ENCODE measurements at regions not wholly inside any gene's neighbourhood (a gene's known extent, or its start where the extent isn't known, plus 50 kb on each side); places are given as distances from the start of the nearest gene placed in this dataset.

GRCh38 chr14:40100544-40101196 lies 668.4 kb upstream of the FBXO33 start:
- no peak overlapping the region for H3K4me3 ChIP-seq (ENCODE audit: low read length)
- H3K9me2 ChIP-seq (ENCODE audit: insufficient read depth, low read length), result no peaks in the 10 kb centered on the region
- no peaks in the 10 kb centered on the region for H3K27me3 ChIP-seq (ENCODE audit: insufficient read depth, low read depth, low read length)
- H3K9ac ChIP-seq (ENCODE audit: low read length), result no peak overlapping the region
- H3K36me3 ChIP-seq (ENCODE audit: insufficient read depth, low read length), result no peaks in the 10 kb centered on the region
- no peak overlapping the region for H2AFZ ChIP-seq (ENCODE audit: low read depth, low read length)
- no peaks in the 10 kb centered on the region for H3K9me3 ChIP-seq (ENCODE audit: low read length)
- no peak overlapping the region for H3K4me2 ChIP-seq (ENCODE audit: low read length)
- no peaks in the 10 kb centered on the region for H4K20me1 ChIP-seq (ENCODE audit: insufficient read depth)
- no peak for TF ChIP-seq TAF1 (IDR thresholded peaks at IDR 0.05; ENCODE audit: low read depth)
- no peaks in the 10 kb centered on the region for H3K79me2 ChIP-seq (replicated peaks; ENCODE audit: insufficient read depth, low read length)
- no peaks in the 10 kb centered on the region for H3F3A ChIP-seq (ENCODE audit: insufficient read depth, low read length, poor library complexity, severe bottlenecking)
- H3K27ac ChIP-seq (ENCODE audit: low read length), result no peak overlapping the region

- H3K27me3 ChIP-seq (ENCODE audit: insufficient read depth, low read depth, low read length), result no peaks in the 10 kb centered on the region
- no peaks in the 10 kb centered on the region for H3F3A ChIP-seq (ENCODE audit: insufficient read depth, low read length, poor library complexity, severe bottlenecking)
- peak overlapping the region; percentile 65 for H3K27ac ChIP-seq (ENCODE audit: low read length)
- H4K20me1 ChIP-seq (ENCODE audit: insufficient read depth), result no peaks in the 10 kb centered on the region
- TF ChIP-seq TAF1 (IDR thresholded peaks at IDR 0.05; ENCODE audit: low read depth), result no peak
- no peak for TF ChIP-seq RAD21 (conservative IDR thresholded peaks at IDR 0.05)
- TF ChIP-seq, protein P1, sequence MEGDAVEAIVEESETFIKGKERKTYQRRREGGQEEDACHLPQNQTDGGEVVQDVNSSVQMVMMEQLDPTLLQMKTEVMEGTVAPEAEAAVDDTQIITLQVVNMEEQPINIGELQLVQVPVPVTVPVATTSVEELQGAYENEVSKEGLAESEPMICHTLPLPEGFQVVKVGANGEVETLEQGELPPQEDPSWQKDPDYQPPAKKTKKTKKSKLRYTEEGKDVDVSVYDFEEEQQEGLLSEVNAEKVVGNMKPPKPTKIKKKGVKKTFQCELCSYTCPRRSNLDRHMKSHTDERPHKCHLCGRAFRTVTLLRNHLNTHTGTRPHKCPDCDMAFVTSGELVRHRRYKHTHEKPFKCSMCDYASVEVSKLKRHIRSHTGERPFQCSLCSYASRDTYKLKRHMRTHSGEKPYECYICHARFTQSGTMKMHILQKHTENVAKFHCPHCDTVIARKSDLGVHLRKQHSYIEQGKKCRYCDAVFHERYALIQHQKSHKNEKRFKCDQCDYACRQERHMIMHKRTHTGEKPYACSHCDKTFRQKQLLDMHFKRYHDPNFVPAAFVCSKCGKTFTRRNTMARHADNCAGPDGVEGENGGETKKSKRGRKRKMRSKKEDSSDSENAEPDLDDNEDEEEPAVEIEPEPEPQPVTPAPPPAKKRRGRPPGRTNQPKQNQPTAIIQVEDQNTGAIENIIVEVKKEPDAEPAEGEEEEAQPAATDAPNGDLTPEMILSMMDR (IDR thresholded peaks at IDR 0.05; ENCODE audit: poor library complexity, severe bottlenecking), result no peak
- TF ChIP-seq MXI1 (conservative IDR thresholded peaks at IDR 0.05; ENCODE audit: poor library complexity, severe bottlenecking), result no peak
- TF ChIP-seq EZH2 (IDR thresholded peaks at IDR 0.05; ENCODE audit: borderline replicate concordance, insufficient read depth, low read length, poor library complexity, severe bottlenecking), result no peak
- peak; percentile 53 for TF ChIP-seq POLR2AphosphoS5 (IDR thresholded peaks at IDR 0.05)
- no peak for TF ChIP-seq REST (IDR thresholded peaks at IDR 0.05; ENCODE audit: borderline replicate concordance)
- peak; percentile 88 for TF ChIP-seq EP300 (conservative IDR thresholded peaks at IDR 0.05; ENCODE audit: poor library complexity, severe bottlenecking)
- TF ChIP-seq SMC3 (conservative IDR thresholded peaks at IDR 0.05; ENCODE audit: poor library complexity), result no peak
- H3K4me3 ChIP-seq (ENCODE audit: low read length), result no peak overlapping the region
- H3K9ac ChIP-seq (ENCODE audit: low read length), result no peak overlapping the region
- no peaks in the 10 kb centered on the region for H3K79me2 ChIP-seq (replicated peaks; ENCODE audit: insufficient read depth, low read length)
- no peaks in the 10 kb centered on the region for H3K36me3 ChIP-seq (ENCODE audit: insufficient read depth, low read length)
- no peak overlapping the region for H3K4me2 ChIP-seq (ENCODE audit: low read length)
- no peaks in the 10 kb centered on the region for H3K9me3 ChIP-seq (ENCODE audit: low read length)
- no peaks in the 10 kb centered on the region for H3K9me2 ChIP-seq (ENCODE audit: insufficient read depth, low read length)
- H2AFZ ChIP-seq (ENCODE audit: low read depth, low read length), result no peak overlapping the region
Measured at GRCh38 chr14:40099316-40099715, 667.1 kb upstream of the FBXO33 start.

All from neural cell (in vitro differentiated cells).